AG09319 (cell line): ENCODE measurements at regions not wholly inside any gene's neighbourhood (a gene's known extent, or its start where the extent isn't known, plus 50 kb on each side); places are given as distances from the start of the nearest gene placed in this dataset.

Experiments
- DNase-seq: peaks from one replicate; pipeline ENCODE4 v3.0.0-alpha.2; 2010; ENCODE audit warnings: low read depth; ENCODE audit errors: extremely low read depth
- CTCF ChIP-seq: IDR thresholded peaks from 2 replicates; pipeline ENCODE4 v1.5.1; 2011; ENCODE audit warnings: low read depth, mild to moderate bottlenecking, inconsistent platforms, low read length, moderate library complexity

- no peak for DNase-seq
- no peak for TF ChIP-seq CTCF
Observed at GRCh38 chr9:14987858-14988257, 77.6 kb upstream of the FREM1 start.

GRCh38 chr9:14985419-14985818, 75.2 kb upstream of the FREM1 start:
- no peak for TF ChIP-seq CTCF
- no peak for DNase-seq

GRCh38 chr9:14983599-14983998, 73.4 kb upstream of the FREM1 start:
- TF ChIP-seq CTCF = no peak

GRCh38 chr9:14981291-14981950, 71.2 kb upstream of the FREM1 start:
- no peak for TF ChIP-seq CTCF
- no peak for DNase-seq

More at GRCh38 chr9:14983599-14983998, 73.4 kb upstream of the FREM1 start:
- DNase-seq = no peak

GRCh38 chr9:14978022-14979000, 68.1 kb upstream of the FREM1 start:
- TF ChIP-seq CTCF = no peak
- no peak for DNase-seq

GRCh38 chr9:14967450-14968321, 57.5 kb upstream of the FREM1 start:
- no peak for DNase-seq
- TF ChIP-seq CTCF = no peak
